ENCODE measurements at regions not wholly inside any gene's neighbourhood (a gene's known extent, or its start where the extent isn't known, plus 50 kb on each side); places are given as distances from the start of the nearest gene placed in this dataset.

- TF ChIP-seq IRF3 (IDR thresholded peaks at IDR 0.05) (no peak), NFIC (IDR thresholded peaks at IDR 0.05; ENCODE audit: low read depth, low read length) (no peak), SUPT20H (IDR thresholded peaks at IDR 0.05; ENCODE audit: borderline replicate concordance, control insufficient read depth, low read depth, low read length) (no peak), NBN (IDR thresholded peaks at IDR 0.05) (peak; percentile 69; the same call in 1 of the 2 replicates), TCF7 (IDR thresholded peaks at IDR 0.05; ENCODE audit: borderline replicate concordance) (no peak), ZNF217 (IDR thresholded peaks at IDR 0.05) (no peak), CUX1 (IDR thresholded peaks at IDR 0.05; ENCODE audit: insufficient replicate concordance, low read depth, low read length) (no peak), SPI1 (IDR thresholded peaks at IDR 0.05; ENCODE audit: borderline replicate concordance, insufficient read depth, low read depth, low read length) (peak; percentile 62; the same call in 1 of the 2 replicates), NR2C1 (IDR thresholded peaks at IDR 0.05) (peak; percentile 45; the same call in 1 of the 2 replicates), MAX (IDR thresholded peaks at IDR 0.05; ENCODE audit: low read depth, low read length) (no peak), ELK1 (IDR thresholded peaks at IDR 0.05; ENCODE audit: low read depth, low read length) (no peak), CHD4 (IDR thresholded peaks at IDR 0.05) (no peak), TBL1XR1 (IDR thresholded peaks at IDR 0.05; ENCODE audit: low read depth, low read length) (peak; percentile 30; the same call in 1 of the 2 replicates), DPF2 (IDR thresholded peaks at IDR 0.05) (0 out of 2 replicates have a peak, but pooled peaks have one; percentile 41), EED (IDR thresholded peaks at IDR 0.05; ENCODE audit: low read depth) (0 out of 2 replicates have a peak, but pooled peaks have one; percentile 19), TAF1 (IDR thresholded peaks at IDR 0.05; ENCODE audit: borderline replicate concordance, low read depth, low read length) (no peak), RB1 (IDR thresholded peaks at IDR 0.05; ENCODE audit: borderline replicate concordance) (no peak), CTCF (IDR thresholded peaks at IDR 0.05 in 2 of 3, conservative IDR thresholded peaks at IDR 0.05 in 1 of 3; ENCODE audit: control insufficient read depth in 2 of 3, extremely low read depth in 1 of 3, insufficient read depth in 1 of 3, low read depth in 3 of 3, low read length in 3 of 3) (no peak), ZNF622 (IDR thresholded peaks at IDR 0.05) (no peak), YY1 (IDR thresholded peaks at IDR 0.05; ENCODE audit: low read depth, low read length) (no peak), ZBTB33 (IDR thresholded peaks at IDR 0.05) (no peak)
These were observed 1630.1 kb upstream of the TENM4 start (continued) for GRCh38 chr11:81070948-81071347.
